Skin epidermis (tissue), 12 donors: ENCODE measurements at regions not wholly inside any gene's neighbourhood (a gene's known extent, or its start where the extent isn't known, plus 50 kb on each side); places are given as distances from the start of the nearest gene placed in this dataset.

Experiments used
- H3K27ac ChIP-seq, 21 experiments: fragments of 200-600 bp; sonication (generic) in 11 of 21; one replicate each; pipeline ENCODE4 v1.5.0; 2020; ENCODE audit warnings: mild to moderate bottlenecking in 3 of 21, inconsistent platforms in 2 of 21, moderate library complexity in 2 of 21
- H3K4me3 ChIP-seq, 7 experiments: fragments of 200-600 bp; sonication (generic) in 2 of 7; one replicate each; pipeline ENCODE4 v1.5.0; 2020; ENCODE audit warnings: inconsistent platforms in 2 of 7, mild to moderate bottlenecking in 2 of 7, moderate library complexity in 1 of 7

- Histone ChIP-seq H3K4me3 (no peak overlapping the region), H3K27ac (no peak overlapping the region)
These were observed 138.1 kb upstream of the CWC22 start for GRCh38 chr2:180145163-180145562.

- H3K27ac ChIP-seq: no peak overlapping the region
- H3K4me3 ChIP-seq: no peak overlapping the region
These were observed 137.3 kb upstream of the CWC22 start for GRCh38 chr2:180144338-180144813.

GRCh38 chr2:180143633-180144337 lies 136.7 kb upstream of the CWC22 start:
- no peak overlapping the region for H3K27ac ChIP-seq
- H3K4me3 ChIP-seq: no peak overlapping the region

GRCh38 chr2:180141600-180141999 lies 134.5 kb upstream of the CWC22 start:
- no peak overlapping the region for H3K4me3 ChIP-seq
- H3K27ac ChIP-seq: no peak overlapping the region

GRCh38 chr2:180133736-180134135 lies 126.6 kb upstream of the CWC22 start:
- Histone ChIP-seq H3K4me3 (no peak overlapping the region), H3K27ac (no peak overlapping the region)

- Histone ChIP-seq H3K27ac (no peak overlapping the region), H3K4me3 (no peak overlapping the region)
These were observed 123.3 kb upstream of the CWC22 start for GRCh38 chr2:180130403-180130802.

- Histone ChIP-seq H3K4me3 (no peak overlapping the region), H3K27ac (no peak overlapping the region)
These were observed 121.8 kb upstream of the CWC22 start for GRCh38 chr2:180128861-180129260.

GRCh38 chr2:180125245-180125962 lies 118.3 kb upstream of the CWC22 start:
- Histone ChIP-seq H3K27ac (no peak overlapping the region), H3K4me3 (no peak overlapping the region)

GRCh38 chr2:180124273-180125139 lies 117.4 kb upstream of the CWC22 start:
- no peak overlapping the region for H3K4me3 ChIP-seq
- no peak overlapping the region for H3K27ac ChIP-seq

- no peak overlapping the region for H3K27ac ChIP-seq
These were observed 115.8 kb upstream of the CWC22 start for GRCh38 chr2:180122874-180123273.

GRCh38 chr2:180115675-180116074 lies 108.6 kb upstream of the CWC22 start:
- no peak overlapping the region for H3K27ac ChIP-seq
- H3K4me3 ChIP-seq: no peak overlapping the region

More at GRCh38 chr2:180122874-180123273, 115.8 kb upstream of the CWC22 start:
- no peak overlapping the region for H3K4me3 ChIP-seq

- no peak overlapping the region for H3K27ac ChIP-seq
- H3K4me3 ChIP-seq: no peak overlapping the region
These were observed 108.2 kb upstream of the CWC22 start for GRCh38 chr2:180115269-180115668.

- H3K27ac ChIP-seq: no peak overlapping the region
- no peak overlapping the region for H3K4me3 ChIP-seq
These were observed 104.8 kb upstream of the CWC22 start for GRCh38 chr2:180111901-180112300.

- Histone ChIP-seq H3K27ac (no peak overlapping the region), H3K4me3 (no peak overlapping the region)
These were observed 103.4 kb upstream of the CWC22 start for GRCh38 chr2:180110469-180110868.

GRCh38 chr2:180101846-180102245 lies 94.7 kb upstream of the CWC22 start:
- H3K27ac ChIP-seq: no peak overlapping the region
- no peak overlapping the region for H3K4me3 ChIP-seq

GRCh38 chr2:180099308-180099707 lies 92.2 kb upstream of the CWC22 start:
- H3K27ac ChIP-seq: no peak overlapping the region
- H3K4me3 ChIP-seq: no peak overlapping the region

- Histone ChIP-seq H3K27ac (no peak overlapping the region), H3K4me3 (no peak overlapping the region)
These were observed 78.0 kb upstream of the CWC22 start for GRCh38 chr2:180085144-180085543.

GRCh38 chr2:180077295-180077906 lies 70.3 kb upstream of the CWC22 start:
- Histone ChIP-seq H3K27ac (no peak overlapping the region), H3K4me3 (no peak overlapping the region)

GRCh38 chr2:180075870-180076269 lies 68.8 kb upstream of the CWC22 start:
- H3K27ac ChIP-seq: no peak overlapping the region
- H3K4me3 ChIP-seq: no peak overlapping the region

- Histone ChIP-seq H3K27ac (no peak overlapping the region), H3K4me3 (no peak overlapping the region)
These were observed 64.7 kb upstream of the CWC22 start for GRCh38 chr2:180071797-180072196.
